ENCODE measurements at regions not wholly inside any gene's neighbourhood (a gene's known extent, or its start where the extent isn't known, plus 50 kb on each side); places are given as distances from the start of the nearest gene placed in this dataset.

- TF ChIP-seq CTCF (IDR thresholded peaks at IDR 0.05) (no peak), POLR2A (IDR thresholded peaks at IDR 0.05) (no peak)
Measured at GRCh38 chr17:71057938-71058337, 888.6 kb downstream of the KCNJ2 start.
